DND-41 (cell line): ENCODE measurements at regions not wholly inside any gene's neighbourhood (a gene's known extent, or its start where the extent isn't known, plus 50 kb on each side); places are given as distances from the start of the nearest gene placed in this dataset.

Experiments used
- CTCF ChIP-seq: IDR thresholded peaks from 2 replicates; pipeline ENCODE4 v1.5.1; 2012; ENCODE audit warnings: borderline replicate concordance, low read length, moderate library complexity, mild to moderate bottlenecking; ENCODE audit not compliant: poor library complexity, severe bottlenecking; ENCODE audit errors: extremely low read depth
- EZH2 ChIP-seq: IDR thresholded peaks from 3 replicates; pipeline ENCODE4 v1.6.1; 2012; ENCODE audit warnings: borderline replicate concordance, low read depth, mild to moderate bottlenecking, moderate library complexity, low read length, inconsistent platforms; ENCODE audit not compliant: severe bottlenecking

GRCh38 chr6:40131675-40132074 is 197.4 kb upstream of the MOCS1 start:
- TF ChIP-seq CTCF (no peak), EZH2 (no peak)
